ENCODE measurements at regions not wholly inside any gene's neighbourhood (a gene's known extent, or its start where the extent isn't known, plus 50 kb on each side); places are given as distances from the start of the nearest gene placed in this dataset.
"Not testable (repeated sequence)": the region's sequence is repeated elsewhere in the genome, so short reads cannot be mapped to it uniquely, and the experiment has no call there.

DNA sequence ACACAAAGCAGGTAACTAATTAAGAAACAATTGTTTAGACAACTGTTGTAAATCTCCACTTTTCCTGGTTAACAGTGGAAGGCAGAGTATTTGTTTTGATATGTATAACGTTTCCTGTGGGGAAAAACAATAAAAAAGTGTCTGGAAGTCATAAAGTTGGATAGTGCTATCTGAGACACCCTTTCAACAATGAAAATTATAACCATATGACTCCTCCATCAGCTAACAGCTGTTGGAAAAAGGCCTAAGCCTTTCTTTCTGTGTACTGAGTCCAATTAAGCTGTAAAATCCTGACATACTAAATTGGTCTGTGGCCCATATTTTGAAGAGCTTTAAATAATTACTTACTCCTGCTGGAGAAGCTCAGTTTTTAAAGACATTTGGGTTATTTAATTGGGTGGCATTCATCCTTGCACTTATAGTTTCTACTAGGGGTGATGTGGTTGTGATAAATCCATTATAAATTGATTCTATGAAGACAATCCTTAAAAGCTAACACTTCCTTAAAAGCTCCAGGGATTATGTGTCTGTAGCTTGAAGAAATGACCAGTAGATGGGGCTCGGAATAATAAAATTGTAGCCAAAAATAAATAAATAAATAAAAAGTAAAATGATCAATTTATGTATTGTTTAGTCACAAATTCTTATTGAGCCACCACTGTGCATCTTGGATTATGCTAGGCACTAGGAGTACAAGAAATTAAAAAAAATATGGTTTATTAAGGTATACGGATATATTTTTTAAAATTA lies 698.1 kb upstream of the NXPH2 start:
- no peak overlapping the region for H3K27ac ChIP-seq
- no peak for DNase-seq (ENCODE audit: low read depth, low spot score)

DNA sequence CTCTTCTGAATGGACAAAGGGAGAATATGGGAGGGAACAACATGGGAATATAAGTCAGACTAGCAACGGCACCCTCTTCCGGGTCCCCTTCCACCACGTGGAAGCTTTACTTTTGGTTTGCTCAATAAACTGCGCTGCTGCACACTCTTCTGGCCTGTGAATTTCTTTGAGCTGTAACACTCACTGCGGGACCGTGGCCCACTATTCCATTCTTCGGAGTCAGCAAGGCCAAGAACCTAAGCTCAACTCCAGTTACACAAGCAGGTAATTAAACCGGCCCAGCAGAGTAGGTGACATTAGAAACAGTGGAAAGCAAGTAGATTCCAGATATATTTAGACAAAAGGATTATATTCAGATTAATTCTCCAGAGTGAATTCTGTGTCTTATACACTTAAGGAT lies 697.4 kb upstream of the NXPH2 start:
- no peak for DNase-seq (ENCODE audit: low read depth, low spot score)
- no peak overlapping the region for H3K27ac ChIP-seq

DNA sequence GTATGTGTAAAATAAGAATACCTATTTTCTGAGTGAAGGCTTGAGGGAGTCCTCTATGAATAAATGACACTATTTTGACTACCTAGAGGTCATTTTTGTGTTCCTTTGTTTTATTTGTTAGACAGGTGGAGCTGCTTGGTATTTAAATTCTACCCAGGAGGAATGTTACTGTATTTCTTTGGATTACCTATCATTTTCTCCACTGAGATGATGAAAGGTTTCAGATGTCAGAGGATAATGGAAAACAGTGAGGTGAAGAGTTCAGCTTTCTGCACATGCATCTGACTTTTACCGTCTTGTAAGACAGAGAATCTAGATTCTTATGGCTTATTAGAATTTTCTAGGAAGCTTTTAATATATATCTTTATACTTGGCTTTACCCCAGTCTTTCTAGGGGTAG lies 689.8 kb upstream of the NXPH2 start:
- DNase-seq (ENCODE audit: low read depth, low spot score), result no peak
- H3K27ac ChIP-seq, result no peak overlapping the region

DNA sequence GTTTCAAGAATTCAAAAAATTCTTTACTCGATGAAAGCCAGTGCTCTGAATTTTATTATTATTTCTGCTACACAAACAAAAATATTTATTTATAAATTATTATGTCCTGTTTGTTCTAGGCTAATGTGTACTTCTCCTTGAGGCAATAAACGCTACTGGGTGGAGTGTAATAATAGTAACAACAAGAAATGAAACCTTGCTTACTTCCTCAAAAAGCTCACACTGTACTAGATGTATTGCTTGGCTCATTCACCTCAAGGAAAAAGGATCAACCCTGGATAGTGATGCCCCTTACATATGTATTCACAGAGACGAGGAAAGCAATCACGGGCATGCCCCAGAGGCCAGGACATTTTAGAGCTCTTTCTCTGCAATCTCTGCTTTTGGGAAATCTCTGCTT lies 685.6 kb upstream of the NXPH2 start:
- H3K27ac ChIP-seq, result no peak overlapping the region
- DNase-seq (ENCODE audit: low read depth, low spot score), result no peak

GRCh38 chr2:139457873-139458272 lies 677.7 kb upstream of the NXPH2 start:
- DNase-seq (ENCODE audit: low read depth, low spot score), result no peak

DNA sequence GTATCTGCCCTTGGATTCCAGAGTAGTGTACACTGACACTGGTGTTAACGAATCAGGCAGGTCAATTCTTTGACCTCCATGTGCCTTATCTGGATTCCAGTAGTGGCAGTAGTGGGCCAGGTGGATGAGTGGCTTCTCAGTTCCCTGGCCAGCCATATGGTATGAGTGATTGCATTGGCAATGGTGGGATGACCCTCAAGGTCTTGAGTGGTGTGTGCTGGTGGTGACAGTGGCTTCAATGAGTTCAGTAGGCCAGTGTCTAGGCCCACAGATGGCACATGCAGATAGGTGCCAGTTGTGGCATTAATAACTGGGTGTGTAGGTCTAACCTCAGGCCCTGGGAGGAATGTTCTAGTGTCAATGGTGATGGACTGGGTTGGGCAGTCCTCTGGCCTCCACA lies 674.1 kb upstream of the NXPH2 start:
- no peak overlapping the region for H3K27ac ChIP-seq
- no peak for DNase-seq (ENCODE audit: low read depth, low spot score)

More at GRCh38 chr2:139457873-139458272, 677.7 kb upstream of the NXPH2 start:
- no peak overlapping the region for H3K27ac ChIP-seq

DNA sequence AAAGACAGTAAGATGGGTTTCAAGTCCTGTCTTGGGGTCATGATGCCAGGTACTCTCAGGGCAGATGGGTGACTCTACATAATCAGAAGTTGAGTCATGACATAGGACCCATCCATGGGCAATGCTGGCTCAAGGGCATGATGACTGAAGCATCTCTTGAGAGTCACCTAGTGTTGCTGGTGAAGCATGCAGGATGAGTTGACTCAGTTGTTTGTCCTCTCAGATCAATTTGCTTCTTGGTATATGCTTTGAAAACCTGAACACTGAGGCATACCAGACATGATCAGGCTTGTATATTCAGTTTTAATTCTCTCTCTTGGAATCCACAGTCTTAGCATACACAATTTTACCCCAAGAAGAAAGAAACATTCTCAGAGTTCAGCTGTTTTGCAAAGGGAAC lies 658.9 kb upstream of the NXPH2 start:
- no peak overlapping the region for H3K27ac ChIP-seq
- no peak for DNase-seq (ENCODE audit: low read depth, low spot score)

GRCh38 chr2:139438478-139438877 lies 658.3 kb upstream of the NXPH2 start:
- DNase-seq (ENCODE audit: low read depth, low spot score), result no peak

DNA sequence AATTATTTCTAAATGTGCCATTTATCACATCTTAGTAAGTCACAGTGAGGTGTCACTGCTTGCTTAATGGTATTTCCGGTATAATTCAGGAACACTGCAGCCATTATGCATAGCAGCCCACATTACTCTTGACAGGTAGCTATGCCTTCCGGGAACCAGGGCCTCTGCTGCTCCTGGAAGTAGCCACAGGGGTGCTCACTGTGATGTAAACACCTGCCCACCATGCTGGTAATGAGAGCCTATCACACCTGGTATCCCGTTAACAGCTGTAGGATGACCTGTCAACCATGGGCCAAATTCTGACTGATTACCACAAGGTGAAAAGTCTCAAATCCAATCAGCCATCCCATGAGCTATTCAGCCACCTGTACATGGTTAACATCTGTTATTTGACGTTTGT lies 647.0 kb upstream of the NXPH2 start:
- no peak for DNase-seq (ENCODE audit: low read depth, low spot score)
- no peak overlapping the region for H3K27ac ChIP-seq

More at GRCh38 chr2:139438478-139438877, 658.3 kb upstream of the NXPH2 start:
- H3K27ac ChIP-seq, result no peak overlapping the region

DNA sequence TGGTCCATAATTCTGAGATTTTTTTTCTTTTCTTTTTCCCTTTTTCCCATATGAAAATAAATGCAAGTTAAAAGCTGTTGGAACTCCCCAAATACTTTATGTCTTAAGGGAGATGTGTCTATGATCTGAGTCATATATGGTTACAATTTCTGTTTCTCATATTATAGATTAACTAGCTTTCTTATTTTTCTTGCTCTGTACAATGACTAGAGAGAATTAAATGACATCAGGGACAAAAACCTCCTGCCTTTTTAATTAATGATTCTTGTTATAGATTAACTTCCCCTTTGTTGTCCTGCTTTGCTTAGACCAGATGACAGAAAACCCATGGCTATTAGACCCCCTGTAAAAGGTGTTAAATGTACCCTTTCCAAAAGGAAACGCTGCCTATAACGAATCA lies 643.9 kb upstream of the NXPH2 start:
- DNase-seq (ENCODE audit: low read depth, low spot score), result no peak

DNA sequence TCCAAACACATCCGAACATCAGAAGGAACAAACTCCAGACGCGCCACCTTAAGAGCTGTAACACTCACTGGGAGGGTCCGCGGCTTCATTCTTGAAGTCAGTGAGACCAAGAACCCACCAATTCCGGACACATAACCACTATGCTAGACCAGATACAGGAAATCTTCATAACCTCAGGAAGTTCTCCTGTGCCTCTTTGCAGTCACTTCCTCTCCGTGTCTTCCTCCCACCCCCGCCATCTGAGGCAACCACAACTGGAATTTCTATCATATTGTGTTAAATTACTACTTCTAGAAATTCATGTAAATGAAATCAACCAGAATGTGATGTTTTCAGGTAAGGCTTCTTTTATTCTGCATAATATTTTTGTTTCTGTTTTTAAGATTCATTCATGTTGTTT lies 631.0 kb upstream of the NXPH2 start:
- H3K27ac ChIP-seq, result no peak overlapping the region
- DNase-seq (ENCODE audit: low read depth, low spot score), result no peak

More for the DNA sequence above, 643.9 kb upstream of the NXPH2 start:
- no peak overlapping the region for H3K27ac ChIP-seq

- DNase-seq (ENCODE audit: low read depth, low spot score); H3K27ac ChIP-seq: not testable (repeated sequence)
Measured at GRCh38 chr2:139410833-139411174, 630.6 kb upstream of the NXPH2 start.

DNA sequence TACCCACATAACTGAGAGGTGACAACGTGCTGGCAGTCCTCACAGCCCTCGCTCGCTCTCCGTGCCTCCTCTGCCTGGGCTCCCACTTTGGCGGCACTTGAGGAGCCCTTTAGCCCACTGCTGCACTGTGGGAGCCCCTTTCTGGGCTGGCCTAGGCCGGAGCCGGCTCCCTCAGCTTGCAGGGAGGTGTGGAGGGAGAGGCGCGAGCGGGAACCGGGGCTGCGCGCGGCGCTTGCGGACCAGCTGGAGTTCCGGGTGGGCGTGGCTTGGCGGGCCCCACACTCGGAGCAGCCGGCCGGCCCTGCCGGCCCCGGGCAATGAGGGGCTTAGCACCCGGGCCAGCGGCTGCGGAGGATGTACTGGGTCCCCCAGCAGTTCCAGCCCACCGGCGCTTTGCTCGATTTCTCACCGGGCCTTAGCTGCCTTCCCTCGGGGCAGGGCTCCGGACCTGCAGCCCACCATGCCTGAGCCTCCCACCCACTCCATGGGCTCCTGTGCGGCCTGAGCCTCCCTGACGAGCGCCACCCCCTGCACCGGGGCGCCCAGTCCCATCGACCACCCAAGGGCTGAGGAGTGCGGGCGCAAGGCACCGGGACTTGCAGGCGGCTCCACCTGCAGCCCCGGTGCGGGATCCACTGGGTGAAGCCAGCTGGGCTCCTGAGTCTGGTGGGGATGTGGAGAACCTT lies 630.1 kb upstream of the NXPH2 start:
- DNase-seq (ENCODE audit: low read depth, low spot score); H3K27ac ChIP-seq: not testable (repeated sequence)

DNA sequence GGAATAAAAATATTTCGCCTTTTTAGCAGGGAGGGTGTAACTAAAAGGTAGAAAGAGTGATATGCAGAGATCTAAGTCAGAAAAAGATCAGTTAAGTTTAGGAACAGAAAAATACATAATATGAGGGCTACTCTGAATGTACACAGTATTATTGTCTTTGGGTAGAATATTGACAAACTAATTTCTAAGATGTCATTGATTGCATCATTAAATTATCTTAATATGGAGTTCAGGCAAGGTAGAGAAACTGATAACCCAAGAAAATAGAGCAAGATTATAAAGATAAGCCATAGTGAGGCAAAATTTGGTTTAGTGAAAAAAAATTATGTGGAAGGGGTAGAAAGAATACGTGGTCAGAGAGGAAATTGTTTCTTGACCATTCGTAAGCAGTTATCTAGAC lies 629.0 kb upstream of the NXPH2 start:
- no peak overlapping the region for H3K27ac ChIP-seq
- no peak for DNase-seq (ENCODE audit: low read depth, low spot score)

GRCh38 chr2:139403948-139404347 lies 623.8 kb upstream of the NXPH2 start:
- H3K27ac ChIP-seq, result no peak overlapping the region
- no peak for DNase-seq (ENCODE audit: low read depth, low spot score)

DNA sequence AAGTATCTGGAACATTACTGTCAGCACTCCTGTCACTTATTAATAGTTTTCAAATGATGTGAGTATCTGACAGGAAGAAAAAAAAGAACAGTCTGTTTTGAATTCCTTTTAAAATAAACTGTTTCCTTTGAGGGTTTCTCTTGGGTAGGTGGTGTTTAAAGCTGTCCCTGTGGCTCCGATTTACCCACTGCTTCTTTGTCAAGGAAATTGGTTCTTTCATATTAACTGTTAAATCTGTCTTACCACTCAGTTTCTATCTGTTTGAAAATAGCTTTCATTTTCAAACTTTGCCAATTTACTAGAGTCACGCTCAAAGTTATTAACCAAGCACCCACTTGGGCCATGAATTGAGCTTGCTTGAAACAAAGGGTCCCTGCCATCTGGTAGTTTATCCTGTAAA lies 614.6 kb upstream of the NXPH2 start:
- no peak for DNase-seq (ENCODE audit: low read depth, low spot score)
- H3K27ac ChIP-seq, result no peak overlapping the region

GRCh38 chr2:139389391-139389790 lies 609.2 kb upstream of the NXPH2 start:
- H3K27ac ChIP-seq, result no peak overlapping the region
- no peak for DNase-seq (ENCODE audit: low read depth, low spot score)

- no peak for DNase-seq (ENCODE audit: low read depth, low spot score)
Measured at GRCh38 chr2:139386401-139386800, 606.2 kb upstream of the NXPH2 start.

GRCh38 chr2:139383532-139383931 lies 603.3 kb upstream of the NXPH2 start:
- H3K27ac ChIP-seq, result no peak overlapping the region
- DNase-seq (ENCODE audit: low read depth, low spot score), result no peak

More at GRCh38 chr2:139386401-139386800, 606.2 kb upstream of the NXPH2 start:
- H3K27ac ChIP-seq, result no peak overlapping the region

GRCh38 chr2:139380051-139380450 lies 599.9 kb upstream of the NXPH2 start:
- no peak overlapping the region for H3K27ac ChIP-seq
- no peak for DNase-seq (ENCODE audit: low read depth, low spot score)

GRCh38 chr2:139378373-139378772 lies 598.2 kb upstream of the NXPH2 start:
- H3K27ac ChIP-seq, result no peak overlapping the region
- DNase-seq (ENCODE audit: low read depth, low spot score), result no peak

DNA sequence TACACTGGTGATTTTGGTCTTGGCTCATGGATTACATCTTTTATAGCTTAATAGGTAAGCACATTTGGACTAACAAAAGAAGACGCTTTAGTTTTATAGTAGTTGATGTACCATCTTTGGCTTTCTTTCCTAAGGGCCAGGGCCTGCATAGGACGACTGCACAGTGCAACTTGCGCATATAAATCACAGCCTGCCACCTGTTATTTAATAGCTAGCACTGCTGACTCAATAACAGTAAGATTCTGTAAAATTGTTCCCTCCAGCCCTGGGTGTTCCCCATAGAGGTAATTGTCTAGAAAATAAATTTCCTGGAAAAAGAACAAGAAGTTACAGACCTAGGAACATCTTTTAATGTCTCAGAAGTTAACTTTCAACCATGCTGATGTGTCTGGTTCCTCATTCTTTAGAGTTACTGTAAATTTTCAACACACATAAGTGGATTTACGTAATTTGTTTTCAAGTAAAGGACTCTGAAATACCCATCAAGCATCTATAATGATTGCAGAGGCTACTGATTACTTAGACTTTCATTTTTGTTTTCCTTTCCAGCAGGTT lies 594.2 kb upstream of the NXPH2 start:
- no peak for DNase-seq (ENCODE audit: low read depth, low spot score)
- H3K27ac ChIP-seq, result no peak overlapping the region
